AG10803 (cell line): ENCODE measurements at regions not wholly inside any gene's neighbourhood (a gene's known extent, or its start where the extent isn't known, plus 50 kb on each side); places are given as distances from the start of the nearest gene placed in this dataset.
A peak's percentile ranks its signal among the peaks of the same experiment; 100 is the strongest.

ENCODE experiments used
- DNase-seq: peaks from one replicate; pipeline ENCODE4 v3.0.0; 2010; ENCODE audit warnings: low read depth
- H3K4me3 ChIP-seq: 2 replicates; pipeline ENCODE4 v1.5.1; 2011; ENCODE audit warnings: mild to moderate bottlenecking, low read length, control low read depth
- CTCF ChIP-seq: conservative IDR thresholded peaks from 2 replicates; pipeline ENCODE4 v1.5.1; 2011; ENCODE audit warnings: mild to moderate bottlenecking, low read length, control low read depth, inconsistent platforms

DNA sequence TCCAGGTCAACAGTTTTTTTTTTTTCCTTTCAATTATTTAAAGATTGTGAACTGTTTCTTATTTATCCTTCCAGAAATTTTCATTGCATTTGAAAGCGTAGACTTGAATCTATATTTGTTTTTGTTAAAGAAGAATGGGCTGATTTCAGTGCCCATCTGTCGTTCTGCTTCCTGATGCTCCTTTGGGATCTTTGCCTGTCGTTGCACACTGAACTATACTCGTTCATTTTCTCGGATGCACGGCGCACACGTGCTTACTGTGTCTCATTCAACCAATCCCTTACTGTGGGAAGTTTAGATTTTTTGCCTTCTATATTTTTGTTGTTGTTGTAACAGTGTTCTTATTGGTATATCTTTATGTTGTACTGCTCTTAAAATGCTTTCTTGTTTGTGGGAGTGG lies 149.7 kb downstream of the VAPA start:
- no peak for DNase-seq
- no peak for TF ChIP-seq CTCF

GRCh38 chr18:10064267-10064666 lies 150.5 kb downstream of the VAPA start:
- no peak overlapping the region for H3K4me3 ChIP-seq
- no peak for DNase-seq
- TF ChIP-seq CTCF, result no peak

More for the DNA sequence above, 149.7 kb downstream of the VAPA start:
- H3K4me3 ChIP-seq, result no peak overlapping the region

DNA sequence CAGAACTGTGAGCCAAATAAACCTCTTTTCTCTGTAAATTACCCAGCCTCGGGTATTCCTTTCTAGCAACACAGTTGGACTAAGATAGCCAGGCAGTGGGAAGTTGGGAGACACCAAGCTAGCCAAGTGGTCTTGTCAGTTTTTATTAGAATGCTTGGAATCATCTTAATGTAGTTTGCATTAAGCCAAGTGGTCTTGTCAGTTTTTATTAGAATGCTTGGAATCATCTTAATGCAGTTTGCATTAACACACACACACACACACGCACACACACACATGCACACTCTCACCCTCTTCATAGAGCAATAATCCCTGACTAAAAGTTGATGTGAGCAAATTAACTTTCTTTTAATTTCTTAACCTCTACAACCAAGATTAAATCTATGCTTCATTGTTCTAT lies 151.5 kb downstream of the VAPA start:
- no peak for TF ChIP-seq CTCF
- no peak for DNase-seq
- H3K4me3 ChIP-seq, result no peak overlapping the region

- no peak overlapping the region for H3K4me3 ChIP-seq
- TF ChIP-seq CTCF, result no peak
- DNase-seq, result no peak
Observed at GRCh38 chr18:10067670-10068659, 154.1 kb downstream of the VAPA start.

- DNase-seq, result no peak
- no peak overlapping the region for H3K4me3 ChIP-seq
- TF ChIP-seq CTCF, result no peak
Observed at GRCh38 chr18:10068766-10069567, 155.2 kb downstream of the VAPA start.

GRCh38 chr18:10070561-10071000 lies 156.8 kb downstream of the VAPA start:
- peak; percentile 55 for DNase-seq
- H3K4me3 ChIP-seq, result no peak overlapping the region
- no peak for TF ChIP-seq CTCF
